GM19467 (cell line): ENCODE measurements at regions not wholly inside any gene's neighbourhood (a gene's known extent, or its start where the extent isn't known, plus 50 kb on each side); places are given as distances from the start of the nearest gene placed in this dataset.

Source experiments
- ATAC-seq: cut with Tn5 transposase; IDR thresholded peaks from one replicate; pipeline ENCODE4 v1.9.1; 2021; ENCODE audit warnings: mild to moderate bottlenecking, moderate library complexity; ENCODE audit not compliant: unreplicated experiment

DNA sequence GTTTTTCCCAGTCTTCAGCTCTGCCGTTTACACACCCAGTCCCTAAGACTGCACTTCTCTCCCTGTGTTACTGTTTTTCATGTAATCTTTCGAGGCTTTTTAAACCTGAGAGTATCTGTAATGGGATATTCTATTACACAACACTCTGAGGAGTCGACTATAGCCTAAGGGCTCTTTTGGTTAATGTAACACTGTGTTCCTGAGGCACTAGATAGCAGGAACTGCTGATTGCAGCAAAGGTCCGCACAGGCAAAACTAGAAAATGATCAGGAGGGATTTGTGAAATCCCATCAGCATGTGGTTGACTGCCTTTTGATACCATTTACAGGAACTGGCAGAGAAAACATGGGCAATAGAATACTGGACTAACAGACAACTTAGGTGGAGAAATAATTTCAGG lies 512.3 kb upstream of the RAG2 start:
- ATAC-seq = no peak

DNA sequence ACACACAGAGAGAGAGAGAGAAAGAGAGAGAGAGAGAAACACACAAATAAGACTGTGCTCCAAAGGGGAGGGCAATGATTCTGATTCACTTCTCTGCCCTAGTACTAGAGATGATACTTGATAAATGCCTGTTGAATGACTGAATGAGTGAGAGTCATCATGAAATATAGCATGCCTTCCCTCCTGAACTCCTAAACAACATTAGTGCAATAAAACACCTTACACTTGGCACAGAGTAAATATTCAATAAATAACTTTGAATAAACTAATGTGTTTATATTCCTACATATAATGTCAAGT lies 511.2 kb upstream of the RAG2 start:
- ATAC-seq = no peak

DNA sequence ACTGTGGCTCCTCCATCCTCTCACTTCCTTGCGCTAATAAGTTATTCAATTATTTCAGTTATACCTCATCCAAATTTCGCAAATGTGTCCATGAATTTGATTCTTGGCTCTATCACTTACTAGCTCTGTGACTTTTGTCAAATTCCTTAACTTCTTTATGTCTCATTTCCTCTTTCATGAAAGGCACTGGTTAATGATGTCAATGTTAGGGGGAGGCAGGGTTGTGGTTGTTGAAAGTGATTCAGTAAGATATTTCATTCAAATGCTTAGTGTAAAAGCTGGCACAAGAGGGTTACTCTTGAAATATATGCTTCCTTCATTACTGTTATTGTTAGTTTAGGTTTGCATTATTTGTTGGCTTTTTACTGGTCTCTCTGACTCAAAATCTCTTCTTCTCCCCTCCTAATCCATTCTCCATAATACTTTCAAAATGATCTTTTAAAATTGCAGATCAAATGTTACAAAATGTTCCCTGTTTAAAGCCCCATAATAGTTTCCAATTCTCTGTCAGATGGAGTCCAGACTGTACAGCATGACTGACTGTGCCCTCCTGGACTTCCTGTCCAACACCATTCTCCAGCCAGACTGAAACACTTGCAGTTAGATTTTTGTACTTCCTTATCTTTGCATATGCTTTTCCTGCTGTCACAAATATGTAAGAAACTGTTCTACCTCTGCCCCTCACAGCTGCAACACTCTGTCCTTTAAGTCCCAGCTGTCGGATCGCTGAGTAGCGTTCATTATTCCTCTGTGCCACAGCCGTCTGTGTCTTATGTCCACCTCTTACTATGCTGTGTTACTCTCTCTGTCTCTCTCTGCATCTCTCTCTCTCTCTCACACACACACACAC lies 510.6 kb upstream of the RAG2 start:
- ATAC-seq = no peak

DNA sequence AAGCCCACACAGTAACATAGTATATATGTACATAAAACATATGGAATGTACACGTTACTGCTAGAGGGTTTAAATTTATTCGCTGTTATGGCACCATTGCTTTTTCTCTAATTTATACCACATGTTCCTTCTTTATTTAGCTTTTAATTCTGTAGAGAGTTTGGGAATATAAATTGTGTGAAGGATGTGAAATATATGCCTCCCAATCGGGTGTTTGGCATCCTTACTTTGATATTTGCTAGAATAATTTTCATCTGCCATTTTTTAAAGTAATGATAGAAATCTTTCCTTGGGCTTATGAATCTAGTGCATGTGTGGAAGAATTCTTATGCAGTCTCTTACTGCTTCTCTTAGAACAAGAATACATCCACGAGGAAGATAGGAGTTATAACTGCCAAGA lies 509.8 kb upstream of the RAG2 start:
- ATAC-seq = no peak

DNA sequence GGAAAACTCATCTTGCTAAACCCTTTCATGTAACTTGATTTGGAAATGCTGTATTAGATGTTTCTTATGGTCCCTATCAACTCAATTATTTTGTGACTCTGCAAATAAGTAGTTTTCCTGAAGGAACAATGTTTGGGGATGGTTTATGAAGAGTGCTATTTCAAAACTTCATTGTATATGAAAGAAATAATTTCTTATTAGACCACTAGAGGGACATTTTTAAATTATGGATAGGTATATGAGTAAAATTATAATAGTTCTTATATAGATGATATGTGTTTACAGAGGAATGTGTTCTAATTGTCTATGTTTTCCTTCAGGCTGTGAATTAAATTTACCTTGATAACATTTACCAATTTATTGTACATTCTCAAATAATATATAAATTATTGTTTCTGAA lies 509.4 kb upstream of the RAG2 start:
- ATAC-seq = no peak

DNA sequence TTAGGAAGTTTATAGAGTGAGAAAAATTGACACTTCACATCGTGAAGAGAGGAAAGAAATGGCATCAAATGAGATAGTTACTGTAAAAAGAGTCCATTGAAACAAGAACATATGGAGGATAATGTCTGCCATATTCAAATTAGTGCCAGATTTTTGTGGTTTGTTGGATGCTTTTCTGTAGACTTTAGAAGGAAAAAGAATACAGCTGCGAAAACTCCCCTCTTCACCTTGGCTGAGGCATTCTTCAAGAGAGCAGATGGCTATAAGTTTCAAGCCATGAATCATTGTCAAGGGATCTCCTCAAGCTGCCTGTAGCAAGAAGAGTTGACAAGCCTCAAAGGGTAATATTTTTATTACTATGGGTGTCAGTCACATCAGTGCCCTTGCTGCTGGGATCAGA lies 507.4 kb upstream of the RAG2 start:
- no peak for ATAC-seq

DNA sequence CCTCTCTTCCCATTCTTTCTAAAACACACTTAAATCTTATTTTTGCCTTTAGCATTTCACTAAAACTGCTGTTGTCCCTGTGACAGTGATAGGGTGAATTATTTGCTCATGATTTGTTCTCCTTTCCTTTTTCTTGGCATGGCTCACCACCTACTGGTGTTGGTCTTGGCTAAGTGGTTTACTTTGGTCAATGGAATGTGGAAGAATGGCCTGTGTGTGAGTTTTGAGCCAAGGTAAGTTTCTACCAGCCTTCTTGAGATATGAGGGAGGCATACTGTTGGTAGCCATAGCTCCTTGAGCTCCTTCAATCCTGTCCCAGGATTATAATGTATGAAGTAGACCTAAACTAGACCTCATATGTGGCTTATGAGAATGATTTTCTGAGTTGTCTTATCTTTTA lies 506.3 kb upstream of the RAG2 start:
- ATAC-seq = no peak

DNA sequence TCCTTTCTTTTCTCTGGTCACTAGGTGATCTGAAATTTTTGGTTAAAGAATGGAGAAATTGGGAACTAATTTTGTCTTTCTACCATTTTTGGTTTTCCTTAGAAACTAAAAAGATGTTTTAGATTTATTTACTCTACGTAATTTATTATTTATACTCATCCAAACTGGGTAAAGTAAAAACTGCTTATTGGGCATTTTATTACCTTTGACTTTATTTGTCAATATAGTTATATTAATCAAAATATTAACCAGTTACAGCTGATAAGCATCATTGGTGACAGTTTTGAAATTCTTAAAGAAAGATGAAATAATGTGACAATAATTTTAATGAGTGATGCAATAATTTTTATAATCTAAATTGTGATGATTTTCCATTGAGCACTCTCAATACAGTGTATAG lies 502.0 kb upstream of the RAG2 start:
- ATAC-seq = no peak

DNA sequence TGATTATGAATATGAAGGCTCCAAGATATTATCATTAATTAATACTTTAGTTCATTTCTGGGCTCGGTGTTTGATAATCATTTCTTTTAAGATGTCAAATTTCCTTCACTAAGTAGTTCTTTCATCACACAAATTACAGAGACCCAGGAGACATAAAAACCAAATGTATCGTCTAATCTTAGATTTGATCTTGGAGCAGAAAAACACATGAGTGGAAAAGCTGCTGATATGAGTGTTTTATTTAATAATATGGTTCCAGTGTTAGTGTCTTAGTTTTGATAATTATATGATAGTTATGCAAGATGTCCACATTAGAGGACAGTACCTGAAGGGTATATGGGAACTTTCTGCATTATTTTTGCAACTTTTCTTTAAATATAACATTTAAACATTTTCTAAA lies 494.5 kb upstream of the RAG2 start:
- ATAC-seq = no peak

DNA sequence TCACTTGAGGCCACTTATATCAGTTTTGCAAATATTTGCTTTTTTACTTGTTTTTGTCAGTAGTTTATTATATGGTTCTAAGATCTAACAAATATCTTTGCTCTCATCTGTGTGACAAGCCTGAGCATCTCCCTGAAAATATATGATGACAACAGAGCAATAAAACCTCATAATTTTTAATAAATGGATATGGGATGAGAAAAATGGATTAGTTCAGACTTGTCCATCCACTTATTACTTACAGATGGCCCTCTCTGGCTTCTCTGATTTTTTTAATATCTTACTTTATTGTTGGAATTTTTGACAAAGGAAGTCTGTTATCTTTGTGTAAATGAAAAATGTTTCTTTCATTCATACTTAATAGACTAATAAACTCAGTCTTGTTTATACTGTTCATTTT lies 491.4 kb upstream of the RAG2 start:
- ATAC-seq = no peak

DNA sequence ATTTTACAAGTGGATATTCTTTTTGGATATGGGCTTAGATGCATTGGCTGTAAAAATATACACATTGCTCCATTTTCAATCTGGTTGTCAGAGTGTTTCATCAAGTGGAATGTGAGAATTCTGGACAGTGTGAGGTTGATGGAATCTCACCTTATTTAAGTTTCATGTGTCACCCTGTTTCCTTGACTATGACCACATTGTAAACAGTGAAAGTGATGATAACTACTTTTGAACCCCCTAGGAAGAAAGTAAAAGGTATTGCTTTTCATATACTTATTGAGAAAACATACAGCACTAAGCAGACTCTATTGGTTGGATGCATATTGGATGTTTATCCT lies 490.5 kb upstream of the RAG2 start:
- ATAC-seq = no peak

DNA sequence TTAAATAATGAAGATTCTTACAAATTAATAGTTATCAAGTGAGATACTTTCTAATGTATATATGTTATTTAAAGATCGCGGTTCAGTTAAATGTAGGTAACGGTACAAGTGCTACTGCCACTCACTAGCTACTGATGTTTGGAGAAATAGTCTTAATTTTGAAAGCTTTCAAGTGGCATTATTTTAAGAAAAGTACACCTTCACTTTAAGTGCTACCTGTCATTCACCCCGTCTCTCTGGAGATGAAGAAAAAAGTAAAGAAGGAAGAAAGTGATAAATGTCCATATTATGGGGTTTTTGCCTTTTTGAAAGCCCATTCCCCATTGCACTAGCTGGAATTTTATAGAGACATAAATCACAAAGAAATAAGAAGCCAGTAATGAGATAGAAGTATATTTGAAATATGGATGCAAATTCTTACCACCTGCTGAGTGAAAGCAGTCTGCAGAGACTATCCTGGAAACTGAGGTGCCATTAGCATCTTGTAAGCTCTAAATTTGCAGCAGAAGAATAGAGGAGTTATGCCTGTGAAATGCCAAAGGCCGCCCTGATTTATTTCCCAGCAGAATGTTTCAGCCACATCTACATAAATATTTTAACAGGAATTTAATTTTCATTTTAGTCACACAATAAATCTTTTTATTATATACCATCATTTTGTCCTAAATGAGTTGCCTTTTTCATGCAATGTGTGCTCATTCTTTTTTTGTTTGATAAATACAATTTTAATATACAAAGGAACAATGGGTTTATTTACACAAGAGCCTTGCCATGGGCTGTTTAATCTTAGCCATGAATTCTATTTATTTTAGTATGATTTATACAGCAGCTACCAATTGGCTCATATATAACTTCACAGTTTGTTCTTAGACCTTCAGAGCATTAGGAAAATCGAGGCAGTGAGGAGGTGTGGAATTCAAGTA lies 489.9 kb upstream of the RAG2 start:
- no peak for ATAC-seq

DNA sequence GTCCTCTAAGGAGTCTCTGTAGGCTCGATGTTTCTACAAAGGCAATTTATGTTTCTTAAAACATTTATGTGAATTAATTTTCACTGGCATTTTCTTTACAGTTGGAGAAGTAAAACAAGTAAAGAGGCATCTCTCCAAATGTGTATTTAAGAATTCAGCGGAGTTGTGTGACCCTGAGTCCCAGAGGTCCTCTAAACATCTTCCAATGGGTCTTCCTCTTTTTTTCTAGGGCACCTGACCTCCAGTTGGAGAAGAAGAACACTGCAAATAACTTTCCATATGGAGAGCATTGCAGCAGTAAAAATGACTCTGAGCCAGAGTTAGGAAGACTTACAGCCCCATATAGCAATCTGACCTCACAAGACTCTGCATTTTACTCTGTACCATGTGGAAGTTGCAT lies 480.5 kb upstream of the RAG2 start:
- ATAC-seq = no peak

DNA sequence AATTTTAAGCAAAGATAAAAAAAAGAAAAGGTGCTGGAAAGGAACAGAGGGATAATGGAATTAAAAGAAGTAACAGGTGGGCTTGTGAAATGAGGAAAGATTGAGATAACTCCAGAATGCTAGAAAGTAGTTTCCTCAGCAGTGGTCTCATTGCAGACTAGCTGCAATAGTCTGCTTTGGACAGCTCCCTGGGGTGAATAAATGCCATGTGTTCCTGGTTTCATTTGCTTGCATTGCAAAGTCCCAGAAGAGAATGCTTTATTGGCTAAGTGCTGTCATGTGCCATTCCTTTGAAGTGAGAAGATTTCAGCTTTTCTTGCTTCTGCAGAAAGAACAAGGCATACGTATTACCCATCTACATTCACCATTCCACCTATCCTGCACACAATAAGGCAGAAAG lies 478.8 kb upstream of the RAG2 start:
- ATAC-seq = no peak

DNA sequence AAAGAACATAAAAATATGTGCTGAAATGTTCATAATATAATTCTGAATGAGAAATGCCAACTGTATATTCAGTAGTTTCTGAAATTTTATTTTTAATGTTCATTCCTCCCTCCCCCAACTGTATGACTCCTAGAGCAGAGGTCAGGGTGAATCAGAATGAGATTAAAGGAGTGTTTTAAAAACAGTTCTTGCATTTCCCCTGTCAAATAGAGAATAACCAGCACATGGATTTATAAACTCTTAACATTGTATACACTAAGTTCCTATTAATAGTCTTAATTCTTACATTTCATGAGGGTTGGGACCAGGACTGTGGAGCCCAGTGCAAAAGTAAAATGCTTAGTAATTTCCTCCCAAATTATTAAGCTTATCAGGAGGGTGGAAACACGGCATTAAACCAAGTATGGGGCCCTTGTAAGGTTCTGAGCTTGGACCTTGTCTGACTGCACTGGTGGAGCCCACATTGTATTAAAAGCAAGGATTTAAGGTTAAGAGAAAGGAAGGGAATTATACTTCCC lies 474.6 kb upstream of the RAG2 start:
- ATAC-seq = no peak

DNA sequence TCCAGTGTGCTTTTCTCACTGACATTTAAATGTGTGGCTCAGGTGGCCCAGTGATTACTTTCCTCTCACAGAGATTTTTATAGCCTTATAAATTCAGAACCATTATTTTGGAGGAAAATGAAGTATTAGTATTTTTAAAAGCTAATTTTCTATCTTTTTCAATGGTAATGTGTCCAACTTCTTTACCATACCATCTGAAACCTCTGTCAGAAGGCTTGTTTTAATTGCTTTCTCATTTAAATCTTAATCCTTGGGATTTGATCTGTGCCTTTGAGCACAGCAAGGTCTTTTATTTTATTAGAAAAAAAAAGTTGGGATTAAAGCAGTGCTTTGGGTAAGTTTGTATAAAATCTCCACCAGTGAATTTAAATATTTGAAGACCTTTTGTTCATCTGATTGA lies 452.3 kb upstream of the RAG2 start:
- ATAC-seq = no peak

DNA sequence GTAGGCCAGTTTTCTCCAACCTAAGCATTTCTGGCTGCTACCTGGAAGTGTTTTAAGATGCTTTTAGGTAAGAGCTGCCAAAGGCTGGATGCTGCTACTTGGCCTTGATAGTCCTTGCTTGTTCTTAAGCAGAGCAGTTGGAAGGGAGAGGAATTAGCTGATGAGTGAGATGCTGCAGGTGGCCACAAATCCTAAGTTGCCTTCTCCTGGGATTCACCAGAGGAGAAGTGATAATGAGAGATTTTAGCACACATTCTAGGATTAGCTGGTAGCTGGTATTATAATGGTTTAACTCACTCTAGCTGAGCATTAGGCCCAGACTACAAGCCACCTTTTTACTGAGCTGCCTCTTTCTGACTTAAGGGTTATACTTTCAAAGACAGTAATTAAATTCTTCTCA lies 442.9 kb upstream of the RAG2 start:
- ATAC-seq = no peak

DNA sequence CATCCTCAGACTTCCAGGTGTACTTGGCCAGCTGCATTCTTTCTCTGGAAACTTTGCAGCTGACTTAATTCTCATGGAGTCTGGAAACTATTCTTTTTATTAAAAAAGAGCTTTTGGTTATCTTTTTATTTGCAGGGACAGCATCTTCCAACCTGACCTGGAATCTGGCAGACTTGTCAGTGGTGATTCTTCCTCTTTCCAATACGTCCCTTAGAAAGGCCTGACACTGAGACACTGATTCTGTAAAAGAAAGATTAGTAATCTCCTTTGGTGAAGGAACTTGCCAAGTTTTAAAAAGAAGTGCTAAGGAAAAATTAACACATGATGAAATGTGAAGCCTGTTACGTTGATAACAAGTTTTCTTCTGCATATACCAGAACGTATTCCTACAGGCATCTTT lies 440.9 kb upstream of the RAG2 start:
- ATAC-seq = no peak

DNA sequence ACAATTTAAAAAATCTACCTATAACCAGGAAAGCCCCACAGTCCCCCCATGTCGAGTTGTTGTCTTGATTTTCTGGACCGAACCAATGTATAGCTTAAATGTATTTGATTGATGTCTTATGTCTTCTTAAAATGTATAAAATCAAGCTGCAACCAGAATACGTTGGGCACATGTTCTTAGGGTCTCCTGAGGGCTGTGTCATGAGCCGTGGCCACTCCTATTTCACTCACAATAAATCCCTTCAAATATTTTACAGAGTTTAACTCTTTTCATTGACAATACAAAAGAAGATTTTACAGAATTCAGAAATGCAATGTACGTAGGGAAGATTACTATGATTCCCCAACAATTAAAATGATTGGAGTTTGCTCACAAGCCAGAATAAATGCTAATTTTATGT lies 428.7 kb upstream of the RAG2 start:
- ATAC-seq = no peak

DNA sequence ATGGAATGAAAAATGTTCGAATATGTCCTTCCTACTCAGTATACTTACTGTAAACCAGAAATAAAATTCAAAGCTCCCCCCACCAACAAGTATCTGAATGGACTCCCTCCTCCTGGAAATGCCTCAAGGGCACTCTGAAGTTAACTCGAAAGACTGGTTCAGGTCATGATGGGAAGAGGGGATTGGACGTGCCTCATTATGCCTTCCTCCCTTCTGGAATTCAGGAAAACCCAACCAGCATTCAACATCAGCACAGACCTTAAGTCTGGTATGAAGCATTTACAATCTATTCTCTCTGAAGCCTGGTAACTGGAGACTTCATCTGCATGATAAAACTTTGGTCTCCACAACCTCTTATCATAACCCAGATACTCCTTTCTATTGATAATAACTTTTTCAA lies 428.3 kb upstream of the RAG2 start:
- no peak for ATAC-seq

DNA sequence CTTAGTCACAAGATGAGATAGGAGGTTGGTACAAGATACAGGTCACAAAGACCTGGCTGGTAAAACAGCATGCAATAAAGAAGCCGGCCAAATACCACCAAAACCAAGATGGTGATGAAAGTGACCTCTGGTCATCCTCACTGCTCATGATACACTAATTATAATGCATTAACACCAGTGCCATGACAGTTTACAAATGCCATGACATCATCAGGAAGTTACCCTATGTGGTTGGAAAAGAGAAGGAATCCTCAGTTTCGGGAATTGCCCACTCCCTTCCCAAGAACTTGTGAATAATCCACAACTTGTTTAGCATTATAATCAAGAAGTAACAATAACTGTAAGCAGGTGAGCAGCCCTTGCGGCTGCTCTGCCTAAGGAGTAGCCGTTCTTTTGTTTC lies 408.5 kb upstream of the RAG2 start:
- no peak for ATAC-seq

DNA sequence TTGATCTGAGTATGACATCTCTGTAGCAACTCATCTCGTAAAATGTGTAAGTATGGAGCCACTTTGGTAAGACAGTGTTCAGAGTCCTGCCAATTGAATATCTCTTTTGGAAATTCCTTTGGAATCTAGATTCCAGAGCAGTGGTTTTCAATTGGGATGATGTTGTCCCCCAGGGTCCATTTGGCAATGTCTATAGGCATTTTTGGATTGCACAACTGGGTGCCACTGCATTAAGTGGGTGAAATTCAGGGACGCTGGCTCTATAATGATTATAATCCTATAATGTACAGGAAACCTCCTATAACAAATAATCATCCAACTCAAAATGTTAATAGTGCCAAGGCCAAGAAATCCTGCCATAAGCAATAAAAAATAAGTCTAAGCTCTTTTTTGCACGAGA lies 404.8 kb upstream of the RAG2 start:
- ATAC-seq = no peak
